ENCODE measurements at regions not wholly inside any gene's neighbourhood (a gene's known extent, or its start where the extent isn't known, plus 50 kb on each side); places are given as distances from the start of the nearest gene placed in this dataset.

DNA sequence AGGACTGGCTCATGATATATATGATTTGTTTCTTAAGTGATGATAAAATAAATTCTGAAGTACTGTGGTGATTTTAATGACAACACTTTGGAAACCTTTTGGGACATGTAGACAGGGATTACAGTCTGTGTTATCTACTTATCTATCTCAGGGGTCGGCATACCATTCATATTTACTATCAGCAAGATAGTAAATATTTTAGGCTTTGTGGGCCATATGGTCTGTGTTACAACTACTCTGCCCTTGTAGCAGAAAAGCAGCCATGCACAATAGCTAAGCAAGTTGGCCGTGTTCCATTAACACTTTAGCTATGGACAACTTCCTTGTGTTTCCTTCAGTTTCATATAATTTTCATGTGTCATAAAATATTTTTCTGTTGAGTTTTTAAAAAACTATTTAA lies 97.8 kb upstream of the PRPS1L1 start:
- no peak for DNase-seq
- no peak for ATAC-seq
- TF ChIP-seq, protein P1, sequence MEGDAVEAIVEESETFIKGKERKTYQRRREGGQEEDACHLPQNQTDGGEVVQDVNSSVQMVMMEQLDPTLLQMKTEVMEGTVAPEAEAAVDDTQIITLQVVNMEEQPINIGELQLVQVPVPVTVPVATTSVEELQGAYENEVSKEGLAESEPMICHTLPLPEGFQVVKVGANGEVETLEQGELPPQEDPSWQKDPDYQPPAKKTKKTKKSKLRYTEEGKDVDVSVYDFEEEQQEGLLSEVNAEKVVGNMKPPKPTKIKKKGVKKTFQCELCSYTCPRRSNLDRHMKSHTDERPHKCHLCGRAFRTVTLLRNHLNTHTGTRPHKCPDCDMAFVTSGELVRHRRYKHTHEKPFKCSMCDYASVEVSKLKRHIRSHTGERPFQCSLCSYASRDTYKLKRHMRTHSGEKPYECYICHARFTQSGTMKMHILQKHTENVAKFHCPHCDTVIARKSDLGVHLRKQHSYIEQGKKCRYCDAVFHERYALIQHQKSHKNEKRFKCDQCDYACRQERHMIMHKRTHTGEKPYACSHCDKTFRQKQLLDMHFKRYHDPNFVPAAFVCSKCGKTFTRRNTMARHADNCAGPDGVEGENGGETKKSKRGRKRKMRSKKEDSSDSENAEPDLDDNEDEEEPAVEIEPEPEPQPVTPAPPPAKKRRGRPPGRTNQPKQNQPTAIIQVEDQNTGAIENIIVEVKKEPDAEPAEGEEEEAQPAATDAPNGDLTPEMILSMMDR (IDR thresholded peaks at IDR 0.05), result no peak
- TF ChIP-seq POLR2A (IDR thresholded peaks at IDR 0.05), result no peak

DNA sequence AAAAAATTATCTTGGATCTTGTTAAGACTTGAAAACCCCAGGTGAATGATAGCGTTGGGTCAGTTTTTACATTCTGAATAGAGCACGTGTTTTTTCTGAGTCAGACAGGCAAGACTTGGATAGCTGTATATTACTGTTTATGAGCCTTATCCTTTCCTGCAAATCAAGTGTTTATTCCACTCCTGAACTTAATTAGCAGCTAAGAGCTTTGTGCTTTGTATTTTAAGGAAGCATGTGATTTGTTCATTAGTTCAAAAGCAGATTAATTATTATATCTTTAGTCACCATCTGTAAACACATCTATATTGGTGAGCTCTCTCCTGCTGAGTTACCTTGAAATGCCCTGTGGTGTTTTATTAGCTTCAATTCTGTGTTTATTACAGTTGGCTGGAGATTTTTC lies 98.6 kb upstream of the PRPS1L1 start:
- intact Hi-C loops (cut with DNase I), result no loop called here
- Histone ChIP-seq H3K27ac (no peak overlapping the region), H3K27me3 (no peaks in the 10 kb centered on the region), H3K4me1 (no peaks in the 10 kb centered on the region), H3K36me3 (no peaks in the 10 kb centered on the region), H3K9me3 (no peaks in the 10 kb centered on the region), H3K4me3 (no peak overlapping the region)
- DNase-seq (no peak), ATAC-seq (no peak)
- TF ChIP-seq POLR2A (IDR thresholded peaks at IDR 0.05), result no peak
- TF ChIP-seq, protein P1 (IDR thresholded peaks at IDR 0.05), result no peak
- WGBS (ENCODE audit: insufficient coverage, low coverage, low lambda C conversion rate, missing lambda C conversion rate), result 76% methylated on average over 2 of the region's 2 CpGs

More for the DNA sequence above, 97.8 kb upstream of the PRPS1L1 start:
- intact Hi-C loops (cut with DNase I), result no loop called here
- H3K27ac ChIP-seq, result no peak overlapping the region
- no peaks in the 10 kb centered on the region for H3K27me3 ChIP-seq
- H3K36me3 ChIP-seq, result no peaks in the 10 kb centered on the region
- WGBS (ENCODE audit: insufficient coverage, low coverage, low lambda C conversion rate, missing lambda C conversion rate), result 71% methylated on average over 2 of the region's 2 CpGs
- no peaks in the 10 kb centered on the region for H3K9me3 ChIP-seq
- H3K4me1 ChIP-seq, result no peaks in the 10 kb centered on the region
- H3K4me3 ChIP-seq, result no peak overlapping the region

DNA sequence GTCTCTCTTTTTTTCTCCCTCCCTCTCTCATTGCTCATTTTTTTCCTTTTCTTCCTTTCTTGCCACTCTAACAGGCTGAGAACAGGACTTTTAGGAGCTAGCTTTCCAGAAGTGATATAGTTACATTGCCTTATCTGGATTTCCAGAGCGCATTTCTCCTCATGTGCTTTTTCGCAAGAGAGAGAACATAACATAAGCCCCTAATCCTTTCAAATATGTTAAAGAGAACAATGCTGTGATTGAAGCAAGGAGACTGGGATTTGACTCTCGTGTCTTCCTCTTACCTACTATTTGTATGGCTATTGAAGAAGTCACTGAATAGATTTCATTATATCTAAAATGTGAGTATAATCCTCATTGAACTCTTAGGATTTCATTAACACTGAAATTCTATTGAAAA lies 101.2 kb upstream of the PRPS1L1 start:
- Histone ChIP-seq H3K9me3 (no peaks in the 10 kb centered on the region), H3K27me3 (no peaks in the 10 kb centered on the region), H3K4me1 (no peaks in the 10 kb centered on the region), H3K27ac (no peak overlapping the region), H3K4me3 (no peak overlapping the region), H3K36me3 (no peaks in the 10 kb centered on the region)
- DNase-seq (no peak), ATAC-seq (no peak)
- intact Hi-C loops (cut with DNase I), result no loop called here
- TF ChIP-seq, protein P1 (IDR thresholded peaks at IDR 0.05), result no peak
- TF ChIP-seq POLR2A (IDR thresholded peaks at IDR 0.05), result no peak
- 71% methylated on average over 3 of the region's 3 CpGs for WGBS (ENCODE audit: insufficient coverage, low coverage, low lambda C conversion rate, missing lambda C conversion rate)

DNA sequence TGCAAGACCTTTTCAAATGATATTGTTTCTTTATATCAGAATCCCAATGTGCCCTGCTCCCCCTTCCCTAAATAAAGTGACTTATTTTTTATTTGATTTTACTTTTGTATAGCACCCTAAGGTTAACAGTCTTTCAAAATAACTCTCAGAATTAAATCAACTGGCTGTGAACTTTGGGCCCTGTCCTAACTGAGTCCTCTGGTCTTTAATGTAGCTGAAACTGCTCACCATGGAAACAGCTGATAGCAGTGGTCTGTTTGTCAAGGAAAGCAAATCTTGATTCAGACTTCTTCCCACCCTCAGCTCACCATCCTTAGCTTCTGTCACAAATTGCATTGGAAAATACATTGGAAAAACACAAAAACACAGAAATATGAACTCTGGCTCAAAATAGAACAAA lies 105.2 kb upstream of the PRPS1L1 start:
- Histone ChIP-seq H3K9me3 (no peaks in the 10 kb centered on the region), H3K4me1 (no peaks in the 10 kb centered on the region), H3K4me3 (no peak overlapping the region), H3K36me3 (no peaks in the 10 kb centered on the region), H3K27me3 (no peaks in the 10 kb centered on the region), H3K27ac (no peak overlapping the region)
- ATAC-seq, result no peak
- intact Hi-C loops (cut with DNase I), result no loop called here
- TF ChIP-seq, protein P1 (IDR thresholded peaks at IDR 0.05), result no peak
- TF ChIP-seq POLR2A (IDR thresholded peaks at IDR 0.05), result no peak
- no peak for DNase-seq

DNA sequence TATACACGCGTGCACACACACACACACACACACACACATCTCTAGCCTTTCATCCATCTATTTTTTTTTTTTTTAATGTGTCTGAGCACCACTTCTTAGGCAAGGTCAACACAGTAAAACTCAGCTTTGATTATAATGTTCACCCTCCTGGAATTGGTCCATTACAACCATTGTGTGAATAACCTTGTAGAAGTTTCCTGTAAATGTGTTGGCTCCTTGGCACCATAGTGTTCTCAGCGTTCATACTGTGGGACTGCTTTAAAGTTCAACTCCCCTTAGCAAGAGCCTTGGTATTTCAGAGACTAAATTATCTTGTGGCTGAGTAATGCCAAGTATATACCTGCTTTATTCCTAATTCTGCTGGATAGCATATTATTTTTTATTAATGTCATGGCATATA lies 106.3 kb upstream of the PRPS1L1 start:
- H3K4me1 ChIP-seq, result no peaks in the 10 kb centered on the region
- H3K27ac ChIP-seq, result no peak overlapping the region
- H3K9me3 ChIP-seq, result no peaks in the 10 kb centered on the region
- DNase-seq (no peak), ATAC-seq (no peak)
- H3K4me3 ChIP-seq, result no peak overlapping the region
- 51% methylated on average over 3 of the region's 3 CpGs for WGBS (ENCODE audit: insufficient coverage, low coverage, low lambda C conversion rate, missing lambda C conversion rate)
- H3K27me3 ChIP-seq, result no peaks in the 10 kb centered on the region
- H3K36me3 ChIP-seq, result no peaks in the 10 kb centered on the region
- TF ChIP-seq POLR2A (IDR thresholded peaks at IDR 0.05), result no peak
- TF ChIP-seq, protein P1 (IDR thresholded peaks at IDR 0.05), result no peak
- intact Hi-C loops (cut with DNase I), result no loop called here

Data from right lobe of liver (tissue), 6 donors.